Neural cell (in vitro differentiated cells): ENCODE measurements at regions not wholly inside any gene's neighbourhood (a gene's known extent, or its start where the extent isn't known, plus 50 kb on each side); places are given as distances from the start of the nearest gene placed in this dataset.
"Not testable (repeated sequence)": the region's sequence is repeated elsewhere in the genome, so short reads cannot be mapped to it uniquely, and the experiment has no call there.

Source experiments
- EZH2 ChIP-seq: fragments of 200-600, 300-800 bp; shearing (Covaris generic), sonication (generic); IDR thresholded peaks from 2 replicates; pipeline ENCODE4 v1.6.1; 2014; ENCODE audit warnings: antibody characterized with exemption, low read length, borderline replicate concordance, mild to moderate bottlenecking; ENCODE audit not compliant: insufficient read depth, poor library complexity, severe bottlenecking
- POLR2AphosphoS5 ChIP-seq: IDR thresholded peaks from 2 replicates; pipeline ENCODE4 v1.6.1; 2012
- TAF1 ChIP-seq: IDR thresholded peaks from 2 replicates; pipeline ENCODE4 v1.6.1; 2012; ENCODE audit warnings: low read depth
- TF ChIP-seq, protein P1 (sequence below): fragments of 450-650 bp; IDR thresholded peaks from 2 replicates; pipeline ENCODE4 v1.5.1; 2014; ENCODE audit warnings: antibody characterized with exemption, mild to moderate bottlenecking, moderate library complexity; ENCODE audit not compliant: poor library complexity, severe bottlenecking

DNA sequence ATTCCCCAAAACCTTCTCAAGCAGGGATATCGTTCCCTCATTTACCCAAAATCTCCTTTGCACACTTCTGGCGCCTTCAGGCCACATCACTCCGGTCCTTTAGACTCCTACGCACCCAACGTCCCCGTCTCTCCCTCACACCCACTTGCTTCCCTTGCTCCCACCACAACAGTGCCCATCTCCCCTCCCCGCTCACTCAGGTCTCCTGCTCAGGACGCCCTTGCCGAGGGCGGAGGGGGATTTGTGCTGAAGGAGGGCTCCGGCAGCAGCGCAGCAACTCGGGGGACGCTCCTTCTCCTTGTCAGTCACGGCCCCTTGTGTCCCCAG, 71.6 kb downstream of the PCMTD2 start:
- not testable (repeated sequence) for TF ChIP-seq EZH2, POLR2AphosphoS5, TAF1
- TF ChIP-seq, protein P1, sequence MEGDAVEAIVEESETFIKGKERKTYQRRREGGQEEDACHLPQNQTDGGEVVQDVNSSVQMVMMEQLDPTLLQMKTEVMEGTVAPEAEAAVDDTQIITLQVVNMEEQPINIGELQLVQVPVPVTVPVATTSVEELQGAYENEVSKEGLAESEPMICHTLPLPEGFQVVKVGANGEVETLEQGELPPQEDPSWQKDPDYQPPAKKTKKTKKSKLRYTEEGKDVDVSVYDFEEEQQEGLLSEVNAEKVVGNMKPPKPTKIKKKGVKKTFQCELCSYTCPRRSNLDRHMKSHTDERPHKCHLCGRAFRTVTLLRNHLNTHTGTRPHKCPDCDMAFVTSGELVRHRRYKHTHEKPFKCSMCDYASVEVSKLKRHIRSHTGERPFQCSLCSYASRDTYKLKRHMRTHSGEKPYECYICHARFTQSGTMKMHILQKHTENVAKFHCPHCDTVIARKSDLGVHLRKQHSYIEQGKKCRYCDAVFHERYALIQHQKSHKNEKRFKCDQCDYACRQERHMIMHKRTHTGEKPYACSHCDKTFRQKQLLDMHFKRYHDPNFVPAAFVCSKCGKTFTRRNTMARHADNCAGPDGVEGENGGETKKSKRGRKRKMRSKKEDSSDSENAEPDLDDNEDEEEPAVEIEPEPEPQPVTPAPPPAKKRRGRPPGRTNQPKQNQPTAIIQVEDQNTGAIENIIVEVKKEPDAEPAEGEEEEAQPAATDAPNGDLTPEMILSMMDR = not testable (repeated sequence)
